IMR-90 (cell line): ENCODE measurements at regions not wholly inside any gene's neighbourhood (a gene's known extent, or its start where the extent isn't known, plus 50 kb on each side); places are given as distances from the start of the nearest gene placed in this dataset.

Experiments
- ATAC-seq: fragments of 200-7000 bp; cut with Tn5 transposase; 2 replicates; pipeline ENCODE4 v1.9.1; 2020; ENCODE audit warnings: low read depth, mild to moderate bottlenecking, moderate library complexity
- BruUV-seq: library from RNA; stranded (reverse); fragments of 400-500 nt; replicated peaks from 2 replicates; lab custom pipeline; 2021; lab: Mats Ljungman, UMichigan
- CTCF ChIA-PET: fragments of 300-600 bp; formaldehyde crosslinking; extraction: SDS; loops from one replicate; lab custom pipeline; 2021; ENCODE audit warnings: antibody characterized with exemption; lab: Yijun Ruan, JAX
- POLR2A ChIA-PET: fragments of 300-600 bp; sonication (Branson Sonifier 250); formaldehyde crosslinking; loops from one replicate; lab custom pipeline; 2022; ENCODE audit warnings: antibody characterized with exemption; ENCODE audit not compliant: unreplicated experiment; lab: Charles Lee
- DNase-seq: peaks from one replicate; pipeline ENCODE4 v3.0.0; 2013
- H2AFZ ChIP-seq: replicated peaks from 2 replicates; pipeline ENCODE3; 2013; ENCODE audit warnings: low read length, mild to moderate bottlenecking; ENCODE audit not compliant: poor library complexity
- H2AK5ac ChIP-seq: 2 replicates; pipeline ENCODE4 v1.6.1; 2013; ENCODE audit warnings: low read depth, low read length, inconsistent platforms
- H2AK9ac ChIP-seq: replicated peaks from 2 replicates; pipeline ENCODE3; 2013; ENCODE audit warnings: mild to moderate bottlenecking, low read depth, low read length, moderate library complexity; ENCODE audit not compliant: poor library complexity
- H2BK120ac ChIP-seq: 2 replicates; pipeline ENCODE4 v1.6.1; 2013; ENCODE audit warnings: low read depth, low read length, inconsistent platforms
- H2BK15ac ChIP-seq: 3 replicates; pipeline ENCODE4 v1.6.1; 2013; ENCODE audit warnings: low read depth, low read length, inconsistent platforms
- H2BK20ac ChIP-seq: 2 replicates; pipeline ENCODE4 v1.6.1; 2013; ENCODE audit warnings: low read depth, mild to moderate bottlenecking, inconsistent platforms, low read length, moderate library complexity
- H2BK5ac ChIP-seq: 2 replicates; pipeline ENCODE4 v1.6.1; 2013; ENCODE audit warnings: mild to moderate bottlenecking, low read depth, low read length, inconsistent platforms; ENCODE audit not compliant: poor library complexity, severe bottlenecking
- H3K14ac ChIP-seq: replicated peaks from 2 replicates; pipeline ENCODE4 v1.6.1; 2013; ENCODE audit warnings: low read depth, low read length, inconsistent platforms
- H3K18ac ChIP-seq: 2 replicates; pipeline ENCODE4 v1.6.1; 2013; ENCODE audit warnings: low read depth, low read length, control low read depth
- H3K23ac ChIP-seq: 2 replicates; pipeline ENCODE4 v1.6.1; 2013; ENCODE audit warnings: low read depth, low read length, inconsistent platforms
- H3K27ac ChIP-seq: 2 replicates; pipeline ENCODE4 v1.5.1; 2013; ENCODE audit warnings: mild to moderate bottlenecking, control low read depth, low read length; ENCODE audit not compliant: insufficient read depth
- H3K27me3 ChIP-seq: 2 replicates; pipeline ENCODE4 v1.6.1; 2013; ENCODE audit warnings: low read length; ENCODE audit not compliant: control insufficient read depth, insufficient read depth
- H3K36me3 ChIP-seq: 2 replicates; pipeline ENCODE4 v1.6.1; 2013; ENCODE audit warnings: low read length, mixed read lengths; ENCODE audit not compliant: control insufficient read depth, insufficient read depth
- H3K4ac ChIP-seq: 2 replicates; pipeline ENCODE4 v1.6.1; 2013; ENCODE audit warnings: low read depth, low read length, inconsistent platforms
- H3K4me1 ChIP-seq: 2 replicates; pipeline ENCODE4 v1.6.1; 2013; ENCODE audit warnings: low read length, mixed read lengths; ENCODE audit not compliant: control insufficient read depth, insufficient read depth
- H3K4me2 ChIP-seq: 2 replicates; pipeline ENCODE4 v1.6.1; 2013; ENCODE audit warnings: low read depth, mild to moderate bottlenecking, control low read depth, low read length, moderate library complexity
- H3K4me3 ChIP-seq: 2 replicates; pipeline ENCODE4 v1.5.1; 2013; ENCODE audit warnings: low read depth, mild to moderate bottlenecking, control low read depth, low read length, moderate library complexity; ENCODE audit not compliant: insufficient read depth
- H3K56ac ChIP-seq: 2 replicates; pipeline ENCODE4 v1.6.1; 2013; ENCODE audit warnings: low read length, inconsistent platforms; ENCODE audit not compliant: insufficient read depth; ENCODE audit errors: extremely low read depth
- H3K79me1 ChIP-seq, 2 experiments: 2 replicates each; pipeline ENCODE4 v1.6.1; 2013; ENCODE audit warnings: low read length in 2 of 2, inconsistent platforms in 1 of 2, low read depth in 1 of 2
- H3K9ac ChIP-seq: 2 replicates; pipeline ENCODE4 v1.6.1; 2013; ENCODE audit warnings: low read depth, low read length, control low read depth
- H3K9me1 ChIP-seq: 2 replicates; pipeline ENCODE4 v1.6.1; 2013; ENCODE audit warnings: low read length, inconsistent platforms; ENCODE audit not compliant: insufficient read depth
- H3K9me3 ChIP-seq: 2 replicates; pipeline ENCODE4 v1.6.1; 2013; ENCODE audit warnings: low read length; ENCODE audit not compliant: control insufficient read depth, insufficient read depth
- H4K20me1 ChIP-seq: 2 replicates; pipeline ENCODE4 v1.6.1; 2013; ENCODE audit warnings: low read length, inconsistent platforms; ENCODE audit not compliant: insufficient read depth
- H4K5ac ChIP-seq: 2 replicates; pipeline ENCODE4 v1.6.1; 2013; ENCODE audit warnings: mild to moderate bottlenecking, low read depth, low read length, control low read depth
- H4K8ac ChIP-seq, 2 experiments: 2 replicates each; pipeline ENCODE4 v1.6.1; 2013; ENCODE audit warnings: low read depth in 2 of 2, low read length in 2 of 2, control low read depth in 1 of 2, inconsistent platforms in 1 of 2
- H4K91ac ChIP-seq: 2 replicates; pipeline ENCODE4 v1.6.1; 2013; ENCODE audit warnings: low read depth, low read length, inconsistent platforms; ENCODE audit not compliant: insufficient read depth
- BHLHE40 ChIP-seq: fragments of 150-350 bp; IDR thresholded peaks from 2 replicates; pipeline ENCODE4 v1.6.1; 2016; ENCODE audit warnings: mild to moderate bottlenecking, low read depth, low read length
- CHD1 ChIP-seq: IDR thresholded peaks from 2 replicates; pipeline ENCODE4 v1.6.1; 2012; ENCODE audit warnings: low read depth, low read length, improper control_type of control experiment
- MAZ ChIP-seq: IDR thresholded peaks from 2 replicates; pipeline ENCODE4 v1.6.1; 2012; ENCODE audit warnings: low read depth, mild to moderate bottlenecking, low read length, improper control_type of control experiment, moderate library complexity, borderline replicate concordance
- POLR2A ChIP-seq: IDR thresholded peaks from 2 replicates; pipeline ENCODE4 v1.6.1; 2012; ENCODE audit warnings: mild to moderate bottlenecking, low read depth, low read length
- RAD21 ChIP-seq: IDR thresholded peaks from 2 replicates; pipeline ENCODE4 v1.6.1; 2012; ENCODE audit warnings: low read length, improper control_type of control experiment
- WGBS, 2 experiments: methylation state at CpG; one replicate each; pipeline versions ENCODE4 v1.1.5 to v1.1.7; 2013; ENCODE audit warnings: missing lambda C conversion rate in 2 of 2; ENCODE audit not compliant: insufficient read length in 1 of 2; ENCODE audit errors: extremely low coverage in 2 of 2; 5-methylcytosine and 5-hydroxymethylcytosine counted together
- dilution Hi-C: fragments of 300-500 bp; cut with HindIII; formaldehyde crosslinking; loops from one replicate; pipeline ENCODE4 v1.14.3; 2018; ENCODE audit warnings: low sequenced_read_pairs; ENCODE audit not compliant: unreplicated experiment
- in situ Hi-C: fragments of 300-500 bp; cut with MboI; formaldehyde crosslinking; loops from 3 replicates; pipeline ENCODE4 v1.14.3; 2019; ENCODE audit warnings: low sequenced_read_pairs, inconsistent platforms, mixed read lengths
- intact Hi-C: fragments of 100-400 bp; cut with micrococcal nuclease; formaldehyde crosslinking; loops from 2 replicates; pipeline ENCODE4 v1.10.0; 2022

GRCh38 chr1:229884765-229885164, 182.3 kb upstream of the GALNT2 start:
- no peak overlapping the region for H4K8ac ChIP-seq
- WGBS, 2 experiments: 35% methylated on average over 2 of the region's 4 CpGs; no CpG with 5 or more reads in 1 of the 2 experiments
- no peak for TF ChIP-seq BHLHE40
- no peak for TF ChIP-seq POLR2A
- no peak for TF ChIP-seq CHD1
- TF ChIP-seq MAZ: no peak
- TF ChIP-seq RAD21: no peak
- no peak overlapping the region for H3K4me3 ChIP-seq
- POLR2A ChIA-PET: no interaction called here
- no peaks in the 10 kb centered on the region for H3K79me1 ChIP-seq
- H4K5ac ChIP-seq: no peak overlapping the region
- no peaks in the 10 kb centered on the region for H3K9me3 ChIP-seq
- H2AFZ ChIP-seq: no peak overlapping the region
- intact Hi-C loops (no loop called here), dilution Hi-C loops (no loop called here), in situ Hi-C loops (no loop called here)
- H3K4me2 ChIP-seq: no peak overlapping the region
- no peak overlapping the region for H2BK20ac ChIP-seq
- no peak overlapping the region for H2AK9ac ChIP-seq
- H3K56ac ChIP-seq: no peak overlapping the region
- DNase-seq: no peak
- H2BK5ac ChIP-seq: no peak overlapping the region
- no peak overlapping the region for H4K91ac ChIP-seq
- ATAC-seq: no peak
- H2BK15ac ChIP-seq: no peak overlapping the region
- no peak overlapping the region for H2AK5ac ChIP-seq
- CTCF ChIA-PET: no interaction called here
- no peaks in the 10 kb centered on the region; the same call in 1 of the 2 replicates for H3K27me3 ChIP-seq
- H3K4ac ChIP-seq: no peak overlapping the region
- H3K27ac ChIP-seq: no peak overlapping the region
- no peak overlapping the region for H3K9ac ChIP-seq
- no peaks in the 10 kb centered on the region for H3K36me3 ChIP-seq
- H3K18ac ChIP-seq: no peak overlapping the region
- no peaks in the 10 kb centered on the region for H3K9me1 ChIP-seq
- no TSS peak for BruUV-seq
- H3K23ac ChIP-seq: no peak overlapping the region
- no peak overlapping the region for H3K14ac ChIP-seq
- H2BK120ac ChIP-seq: no peak overlapping the region
- no peaks in the 10 kb centered on the region for H3K4me1 ChIP-seq
- no peaks in the 10 kb centered on the region for H4K20me1 ChIP-seq
